ENCODE measurements at regions not wholly inside any gene's neighbourhood (a gene's known extent, or its start where the extent isn't known, plus 50 kb on each side); places are given as distances from the start of the nearest gene placed in this dataset.

DNA sequence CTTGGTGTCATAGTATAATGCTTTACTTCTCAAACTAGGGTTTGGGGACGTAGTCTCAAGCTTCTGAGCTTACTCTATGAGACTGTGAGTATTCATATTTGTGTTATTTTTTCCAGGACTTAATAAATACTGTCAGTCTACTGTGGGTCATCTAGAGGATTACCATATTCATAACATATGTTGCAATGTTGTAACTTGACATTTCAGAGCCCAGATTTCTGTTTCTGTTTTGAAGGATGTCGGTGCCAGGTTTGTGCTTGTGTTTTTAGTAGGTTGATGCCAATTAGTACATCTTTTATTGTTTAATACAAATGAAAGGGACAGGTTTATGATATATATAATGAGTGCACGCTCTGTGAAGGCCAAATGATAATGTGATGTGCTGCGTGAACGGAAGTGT lies 69.6 kb downstream of the SPANXN4 start (continued):
- TF ChIP-seq, protein P1, sequence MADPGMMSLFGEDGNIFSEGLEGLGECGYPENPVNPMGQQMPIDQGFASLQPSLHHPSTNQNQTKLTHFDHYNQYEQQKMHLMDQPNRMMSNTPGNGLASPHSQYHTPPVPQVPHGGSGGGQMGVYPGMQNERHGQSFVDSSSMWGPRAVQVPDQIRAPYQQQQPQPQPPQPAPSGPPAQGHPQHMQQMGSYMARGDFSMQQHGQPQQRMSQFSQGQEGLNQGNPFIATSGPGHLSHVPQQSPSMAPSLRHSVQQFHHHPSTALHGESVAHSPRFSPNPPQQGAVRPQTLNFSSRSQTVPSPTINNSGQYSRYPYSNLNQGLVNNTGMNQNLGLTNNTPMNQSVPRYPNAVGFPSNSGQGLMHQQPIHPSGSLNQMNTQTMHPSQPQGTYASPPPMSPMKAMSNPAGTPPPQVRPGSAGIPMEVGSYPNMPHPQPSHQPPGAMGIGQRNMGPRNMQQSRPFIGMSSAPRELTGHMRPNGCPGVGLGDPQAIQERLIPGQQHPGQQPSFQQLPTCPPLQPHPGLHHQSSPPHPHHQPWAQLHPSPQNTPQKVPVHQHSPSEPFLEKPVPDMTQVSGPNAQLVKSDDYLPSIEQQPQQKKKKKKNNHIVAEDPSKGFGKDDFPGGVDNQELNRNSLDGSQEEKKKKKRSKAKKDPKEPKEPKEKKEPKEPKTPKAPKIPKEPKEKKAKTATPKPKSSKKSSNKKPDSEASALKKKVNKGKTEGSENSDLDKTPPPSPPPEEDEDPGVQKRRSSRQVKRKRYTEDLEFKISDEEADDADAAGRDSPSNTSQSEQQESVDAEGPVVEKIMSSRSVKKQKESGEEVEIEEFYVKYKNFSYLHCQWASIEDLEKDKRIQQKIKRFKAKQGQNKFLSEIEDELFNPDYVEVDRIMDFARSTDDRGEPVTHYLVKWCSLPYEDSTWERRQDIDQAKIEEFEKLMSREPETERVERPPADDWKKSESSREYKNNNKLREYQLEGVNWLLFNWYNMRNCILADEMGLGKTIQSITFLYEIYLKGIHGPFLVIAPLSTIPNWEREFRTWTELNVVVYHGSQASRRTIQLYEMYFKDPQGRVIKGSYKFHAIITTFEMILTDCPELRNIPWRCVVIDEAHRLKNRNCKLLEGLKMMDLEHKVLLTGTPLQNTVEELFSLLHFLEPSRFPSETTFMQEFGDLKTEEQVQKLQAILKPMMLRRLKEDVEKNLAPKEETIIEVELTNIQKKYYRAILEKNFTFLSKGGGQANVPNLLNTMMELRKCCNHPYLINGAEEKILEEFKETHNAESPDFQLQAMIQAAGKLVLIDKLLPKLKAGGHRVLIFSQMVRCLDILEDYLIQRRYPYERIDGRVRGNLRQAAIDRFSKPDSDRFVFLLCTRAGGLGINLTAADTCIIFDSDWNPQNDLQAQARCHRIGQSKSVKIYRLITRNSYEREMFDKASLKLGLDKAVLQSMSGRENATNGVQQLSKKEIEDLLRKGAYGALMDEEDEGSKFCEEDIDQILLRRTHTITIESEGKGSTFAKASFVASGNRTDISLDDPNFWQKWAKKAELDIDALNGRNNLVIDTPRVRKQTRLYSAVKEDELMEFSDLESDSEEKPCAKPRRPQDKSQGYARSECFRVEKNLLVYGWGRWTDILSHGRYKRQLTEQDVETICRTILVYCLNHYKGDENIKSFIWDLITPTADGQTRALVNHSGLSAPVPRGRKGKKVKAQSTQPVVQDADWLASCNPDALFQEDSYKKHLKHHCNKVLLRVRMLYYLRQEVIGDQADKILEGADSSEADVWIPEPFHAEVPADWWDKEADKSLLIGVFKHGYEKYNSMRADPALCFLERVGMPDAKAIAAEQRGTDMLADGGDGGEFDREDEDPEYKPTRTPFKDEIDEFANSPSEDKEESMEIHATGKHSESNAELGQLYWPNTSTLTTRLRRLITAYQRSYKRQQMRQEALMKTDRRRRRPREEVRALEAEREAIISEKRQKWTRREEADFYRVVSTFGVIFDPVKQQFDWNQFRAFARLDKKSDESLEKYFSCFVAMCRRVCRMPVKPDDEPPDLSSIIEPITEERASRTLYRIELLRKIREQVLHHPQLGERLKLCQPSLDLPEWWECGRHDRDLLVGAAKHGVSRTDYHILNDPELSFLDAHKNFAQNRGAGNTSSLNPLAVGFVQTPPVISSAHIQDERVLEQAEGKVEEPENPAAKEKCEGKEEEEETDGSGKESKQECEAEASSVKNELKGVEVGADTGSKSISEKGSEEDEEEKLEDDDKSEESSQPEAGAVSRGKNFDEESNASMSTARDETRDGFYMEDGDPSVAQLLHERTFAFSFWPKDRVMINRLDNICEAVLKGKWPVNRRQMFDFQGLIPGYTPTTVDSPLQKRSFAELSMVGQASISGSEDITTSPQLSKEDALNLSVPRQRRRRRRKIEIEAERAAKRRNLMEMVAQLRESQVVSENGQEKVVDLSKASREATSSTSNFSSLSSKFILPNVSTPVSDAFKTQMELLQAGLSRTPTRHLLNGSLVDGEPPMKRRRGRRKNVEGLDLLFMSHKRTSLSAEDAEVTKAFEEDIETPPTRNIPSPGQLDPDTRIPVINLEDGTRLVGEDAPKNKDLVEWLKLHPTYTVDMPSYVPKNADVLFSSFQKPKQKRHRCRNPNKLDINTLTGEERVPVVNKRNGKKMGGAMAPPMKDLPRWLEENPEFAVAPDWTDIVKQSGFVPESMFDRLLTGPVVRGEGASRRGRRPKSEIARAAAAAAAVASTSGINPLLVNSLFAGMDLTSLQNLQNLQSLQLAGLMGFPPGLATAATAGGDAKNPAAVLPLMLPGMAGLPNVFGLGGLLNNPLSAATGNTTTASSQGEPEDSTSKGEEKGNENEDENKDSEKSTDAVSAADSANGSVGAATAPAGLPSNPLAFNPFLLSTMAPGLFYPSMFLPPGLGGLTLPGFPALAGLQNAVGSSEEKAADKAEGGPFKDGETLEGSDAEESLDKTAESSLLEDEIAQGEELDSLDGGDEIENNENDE (IDR thresholded peaks at IDR 0.05; ENCODE audit: insufficient replicate concordance, low read length): no peak
- no peak for TF ChIP-seq CTCF (IDR thresholded peaks at IDR 0.05; ENCODE audit: control extremely low read depth in 1 of 3, insufficient read depth in 1 of 3, low read depth in 1 of 3, low read length in 3 of 3)

All from H1 (cell line).